Naive thymus-derived CD4-positive, alpha-beta T cell (primary cell): ENCODE measurements at regions not wholly inside any gene's neighbourhood (a gene's known extent, or its start where the extent isn't known, plus 50 kb on each side); places are given as distances from the start of the nearest gene placed in this dataset.

ENCODE experiments used
- ATAC-seq: fragments of 150-1000 bp; cut with Tn5 transposase; 2 replicates; pipeline ENCODE4 v1.10.0; 2021; ENCODE audit warnings: mild to moderate bottlenecking, moderate library complexity
- CTCF ChIA-PET: fragments of 350-600 bp; sonication (Branson Sonifier 250); formaldehyde crosslinking; loops from one replicate; lab custom pipeline; 2021; ENCODE audit warnings: antibody characterized with exemption; lab: Charles Lee
- POLR2A ChIA-PET: fragments of 350-600 bp; sonication (Branson Sonifier 250); formaldehyde crosslinking; loops from one replicate; lab custom pipeline; 2021; ENCODE audit warnings: antibody characterized with exemption, inconsistent platforms; lab: Charles Lee
- DNase-seq, 9 donors: peaks; one replicate each; pipeline versions ENCODE4 v3.0.0 to v3.0.0-alpha.2; 2020 to 2022; ENCODE audit warnings: mixed read lengths in 1 of 9
- H3K27ac ChIP-seq: one replicate; pipeline ENCODE4 v1.7.0; 2013; ENCODE audit warnings: mild to moderate bottlenecking, low read depth, low read length, moderate library complexity
- H3K27me3 ChIP-seq, 2 donors: one replicate each; pipeline ENCODE4 v1.7.0; 2013; ENCODE audit warnings: low read length in 2 of 2, mild to moderate bottlenecking in 2 of 2, moderate library complexity in 2 of 2; ENCODE audit not compliant: control insufficient read depth in 2 of 2, insufficient read depth in 2 of 2
- H3K36me3 ChIP-seq, 3 experiments: 1 replicate in 2 of 3; 2 replicates in 1 of 3; pipeline ENCODE4 v1.7.0; 2013; ENCODE audit warnings: low read length in 3 of 3, mild to moderate bottlenecking in 3 of 3, moderate library complexity in 1 of 3; ENCODE audit not compliant: insufficient read depth in 3 of 3, control insufficient read depth in 2 of 3
- H3K4me1 ChIP-seq, 2 donors: one replicate each; pipeline ENCODE4 v1.7.0; 2013; ENCODE audit warnings: low read length in 2 of 2, mild to moderate bottlenecking in 2 of 2, moderate library complexity in 1 of 2; ENCODE audit not compliant: control insufficient read depth in 2 of 2, insufficient read depth in 2 of 2
- H3K4me3 ChIP-seq: 2 replicates; pipeline ENCODE4 v1.7.0; 2013; ENCODE audit warnings: mild to moderate bottlenecking, low read length
- H3K9me3 ChIP-seq, 3 experiments: 1 replicate in 2 of 3; 2 replicates in 1 of 3; pipeline ENCODE4 v1.7.0; 2013; ENCODE audit warnings: low read length in 3 of 3; ENCODE audit not compliant: control insufficient read depth in 2 of 3
- H3K27ac Mint-ChIP-seq, 9 donors: one replicate each; pipeline ENCODE4 v1.8.0; 2020 to 2022; ENCODE audit warnings: mixed read lengths in 9 of 9, mild to moderate bottlenecking in 8 of 9, moderate library complexity in 5 of 9, inconsistent platforms in 2 of 9
- H3K27me3 Mint-ChIP-seq, 5 donors: one replicate each; pipeline ENCODE4 v1.8.0; 2021 to 2022; ENCODE audit warnings: mixed read lengths in 5 of 5, mild to moderate bottlenecking in 1 of 5
- H3K36me3 Mint-ChIP-seq, 5 donors: one replicate each; pipeline ENCODE4 v1.8.0; 2020 to 2022; ENCODE audit warnings: mixed read lengths in 5 of 5, mild to moderate bottlenecking in 3 of 5, inconsistent platforms in 1 of 5
- H3K4me1 Mint-ChIP-seq, 7 donors: one replicate each; pipeline ENCODE4 v1.8.0; 2020 to 2022; ENCODE audit warnings: mixed read lengths in 7 of 7, mild to moderate bottlenecking in 3 of 7, inconsistent platforms in 1 of 7
- H3K4me3 Mint-ChIP-seq, 10 donors: one replicate each; pipeline ENCODE4 v1.8.0; 2020 to 2022; ENCODE audit warnings: mild to moderate bottlenecking in 10 of 10, mixed read lengths in 10 of 10, moderate library complexity in 6 of 10, inconsistent platforms in 2 of 10
- H3K9me3 Mint-ChIP-seq, 11 donors: one replicate each; pipeline ENCODE4 v1.8.0; 2020 to 2022; ENCODE audit warnings: mixed read lengths in 11 of 11, mild to moderate bottlenecking in 4 of 11, inconsistent platforms in 1 of 11, moderate library complexity in 1 of 11
- intact Hi-C, 2 donors: fragments of 100-400 bp; cut with micrococcal nuclease; formaldehyde crosslinking; loops; one replicate each; pipeline ENCODE4 v1.15.1; 2023

DNA sequence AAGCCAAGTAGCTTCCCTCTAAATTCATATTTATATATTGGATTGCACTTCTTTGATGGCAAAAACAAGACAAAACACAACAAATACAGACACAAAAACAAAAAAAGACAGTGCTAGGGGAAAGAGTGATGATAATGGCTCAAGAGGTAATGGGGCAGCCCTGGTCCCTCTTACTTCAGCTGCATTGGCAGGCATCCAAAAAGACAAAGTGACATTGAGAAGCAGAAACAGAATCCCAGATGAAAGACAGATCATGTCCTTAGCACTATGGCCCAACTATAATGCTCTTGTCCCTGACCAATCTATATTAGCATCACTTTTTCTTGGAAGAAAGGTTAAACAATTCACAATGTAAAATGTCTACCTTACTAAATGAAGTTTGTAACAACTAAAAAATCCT, 76.2 kb downstream of the GPR85 start:
- no peak for ATAC-seq
- H3K4me1 ChIP-seq = no peaks in the 10 kb centered on the region
- Mint-ChIP-seq H3K4me3 (no peak overlapping the region), H3K36me3 (peaks cover 0 to 6% (median 0%) of the 10 kb centered on the region in 5 donors), H3K27me3 (peaks cover 0 to 14% (median 4%) of the 10 kb centered on the region in 5 donors), H3K9me3 (peaks cover 0 to 26% (median 14%) of the 10 kb centered on the region in 11 donors), H3K27ac (no peak overlapping the region), H3K4me1 (no peaks in the 10 kb centered on the region)
- H3K9me3 ChIP-seq = no peaks in the 10 kb centered on the region
- intact Hi-C loops = no loop called here
- H3K36me3 ChIP-seq = no peaks in the 10 kb centered on the region
- H3K27me3 ChIP-seq = no peaks in the 10 kb centered on the region
- POLR2A ChIA-PET = no interaction called here
- H3K4me3 ChIP-seq = no peak overlapping the region
- H3K27ac ChIP-seq = no peak overlapping the region
- CTCF ChIA-PET = no interaction called here
- DNase-seq = no peak

DNA sequence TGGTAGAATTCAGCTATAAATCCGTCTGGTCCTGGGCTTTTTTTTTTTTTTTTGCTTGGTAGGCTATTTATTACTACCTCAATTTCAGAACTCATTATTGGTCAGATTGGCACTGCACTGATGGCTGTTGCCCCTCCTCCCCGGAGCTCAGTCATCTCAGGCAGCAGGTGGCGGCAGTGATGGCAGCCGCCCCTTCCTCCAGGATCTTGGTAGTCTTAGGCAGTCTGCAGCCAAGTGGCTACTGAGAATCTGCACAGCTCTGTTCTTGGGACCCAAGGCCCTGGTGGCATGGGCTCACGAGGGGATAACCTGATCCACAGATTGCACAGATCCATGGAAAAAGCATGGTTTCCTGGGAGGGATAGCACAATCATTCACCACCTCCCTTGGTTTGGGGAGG, 77.9 kb downstream of the GPR85 start:
- CTCF ChIA-PET = no interaction called here
- no peaks in the 10 kb centered on the region for H3K9me3 ChIP-seq
- peaks cover 0 to 14% (median 4%) of the 10 kb centered on the region in 5 donors for H3K27me3 Mint-ChIP-seq
- peaks cover 0 to 5% (median 3%) of the 10 kb centered on the region in 5 donors for H3K36me3 Mint-ChIP-seq
- H3K27ac Mint-ChIP-seq = no peak overlapping the region
- no peaks in the 10 kb centered on the region for H3K27me3 ChIP-seq
- H3K27ac ChIP-seq = no peak overlapping the region
- intact Hi-C loops = no loop called here
- peaks cover 0 to 25% (median 14%) of the 10 kb centered on the region in 11 donors for H3K9me3 Mint-ChIP-seq
- H3K36me3 ChIP-seq = no peaks in the 10 kb centered on the region
- ATAC-seq (no peak), DNase-seq (no peak)
- no peak overlapping the region for H3K4me3 Mint-ChIP-seq
- no peak overlapping the region for H3K4me3 ChIP-seq
- H3K4me1 ChIP-seq = no peaks in the 10 kb centered on the region
- POLR2A ChIA-PET = no interaction called here
- H3K4me1 Mint-ChIP-seq = peaks cover 0 to 5% (median 0%) of the 10 kb centered on the region in 7 donors

DNA sequence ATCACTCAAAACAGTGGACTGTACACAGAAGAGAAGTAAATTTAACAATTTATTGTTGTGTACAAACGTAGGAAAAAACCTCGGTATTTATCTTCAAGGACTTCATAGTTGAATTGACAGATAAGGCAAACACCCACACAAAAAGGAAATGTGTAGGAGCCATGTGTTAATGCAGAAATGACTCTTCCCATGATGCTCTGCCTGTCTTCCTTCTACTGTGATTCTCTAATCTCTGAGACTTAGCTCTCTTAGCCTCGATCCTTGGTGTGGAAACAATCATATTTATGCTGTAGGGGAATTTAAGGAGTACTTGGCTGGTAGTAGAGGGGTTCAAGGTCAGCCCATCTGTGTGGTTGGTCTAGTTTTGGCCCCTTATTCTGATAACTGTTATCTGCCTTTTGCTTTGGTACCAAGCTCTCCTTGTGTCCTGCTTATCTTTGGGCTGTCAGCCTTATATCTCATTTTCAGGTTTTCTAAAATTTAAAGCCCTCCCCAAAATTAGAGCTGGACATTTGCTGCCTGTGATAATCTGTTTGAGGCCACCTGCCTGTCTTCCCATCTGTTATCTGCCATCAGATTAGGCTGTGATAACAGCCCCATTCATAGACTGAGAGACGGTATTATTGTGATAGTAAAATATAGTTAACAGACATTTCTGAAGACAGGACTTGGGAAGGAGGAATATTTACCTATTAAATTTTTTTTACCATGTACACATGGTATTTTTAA, 81.7 kb downstream of the GPR85 start:
- Mint-ChIP-seq H3K4me1 (peaks cover 0 to 5% (median 0%) of the 10 kb centered on the region in 7 donors), H3K9me3 (peaks cover 0 to 7% (median 4%) of the 10 kb centered on the region in 11 donors), H3K4me3 (no peak overlapping the region), H3K27ac (no peak overlapping the region), H3K36me3 (peaks cover 0 to 3% (median 0%) of the 10 kb centered on the region in 5 donors), H3K27me3 (peaks cover 0 to 19% (median 7%) of the 10 kb centered on the region in 5 donors)
- intact Hi-C loops = no loop called here
- Histone ChIP-seq H3K4me3 (no peak overlapping the region), H3K27ac (no peak overlapping the region), H3K4me1 (no peaks in the 10 kb centered on the region), H3K27me3 (no peaks in the 10 kb centered on the region), H3K9me3 (no peaks in the 10 kb centered on the region), H3K36me3 (no peaks in the 10 kb centered on the region)
- no peak for ATAC-seq
- ChIA-PET POLR2A (no interaction called here), CTCF (no interaction called here)
- DNase-seq = no peak

DNA sequence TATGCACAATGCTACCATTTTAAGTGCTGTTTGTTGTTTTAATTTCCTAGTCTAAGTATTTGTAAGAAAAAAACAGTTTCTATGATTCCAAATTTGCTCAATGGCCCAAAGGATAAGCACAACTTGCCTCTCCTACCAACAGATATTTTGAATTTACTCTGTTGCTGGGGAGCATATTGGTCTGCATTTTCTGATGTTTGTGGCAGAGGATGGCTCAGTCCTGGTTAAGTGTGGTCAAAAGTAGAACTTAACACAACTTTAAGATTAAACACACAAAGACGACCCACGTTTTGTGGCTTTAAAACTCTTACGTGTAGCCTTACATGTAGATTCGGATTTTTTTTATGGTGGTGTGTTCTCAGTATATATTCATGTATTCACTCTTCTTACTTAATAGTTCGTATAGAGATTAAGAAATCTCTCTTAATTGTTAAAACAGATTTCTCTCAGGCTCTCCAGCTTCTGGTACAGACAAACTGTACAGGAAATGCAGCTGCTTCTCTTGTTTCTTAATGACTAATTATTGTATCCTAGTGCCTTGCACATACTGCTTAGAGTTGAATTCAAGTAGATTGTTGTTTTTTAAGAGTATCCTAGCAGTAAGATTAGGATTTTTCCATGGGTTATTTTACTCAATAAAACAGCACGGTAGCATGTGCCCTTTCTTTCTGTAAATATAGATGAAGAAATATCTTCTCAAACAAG, 86.2 kb downstream of the GPR85 start:
- Histone ChIP-seq H3K27me3 (no peaks in the 10 kb centered on the region), H3K27ac (no peak overlapping the region), H3K9me3 (no peaks in the 10 kb centered on the region), H3K4me1 (no peaks in the 10 kb centered on the region), H3K36me3 (no peaks in the 10 kb centered on the region), H3K4me3 (no peak overlapping the region)
- H3K27ac Mint-ChIP-seq = no peak overlapping the region
- CTCF ChIA-PET = no interaction called here
- H3K36me3 Mint-ChIP-seq = peaks cover 0 to 3% (median 0%) of the 10 kb centered on the region in 5 donors
- peaks cover 0 to 8% (median 6%) of the 10 kb centered on the region in 5 donors for H3K27me3 Mint-ChIP-seq
- DNase-seq (no peak), ATAC-seq (no peak)
- no peaks in the 10 kb centered on the region for H3K9me3 Mint-ChIP-seq
- peaks cover 0 to 5% (median 0%) of the 10 kb centered on the region in 7 donors for H3K4me1 Mint-ChIP-seq
- intact Hi-C loops = no loop called here
- no peak overlapping the region for H3K4me3 Mint-ChIP-seq
- POLR2A ChIA-PET = no interaction called here

DNA sequence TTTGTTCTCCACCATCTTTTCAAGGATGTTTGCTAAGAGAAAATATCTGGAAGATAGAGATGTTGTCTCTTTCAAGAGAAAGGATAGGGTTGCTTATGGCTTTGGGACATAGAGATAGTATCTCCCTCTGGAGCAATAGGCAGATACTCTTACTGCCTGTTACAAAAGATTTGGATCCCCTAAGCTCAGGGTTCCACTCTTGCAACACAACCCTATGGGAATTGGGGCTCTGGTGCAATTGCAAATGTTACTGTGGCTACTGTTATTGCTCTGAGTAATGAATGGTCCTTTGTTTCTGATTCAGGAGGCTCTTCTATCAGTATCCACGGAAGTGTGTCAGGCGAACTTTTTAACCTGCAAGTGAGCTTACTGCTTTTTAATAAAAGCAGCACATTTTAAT, 88.8 kb downstream of the GPR85 start:
- Mint-ChIP-seq H3K9me3 (peaks cover 0 to under 1% (median 0%) of the 10 kb centered on the region in 11 donors), H3K4me3 (no peak overlapping the region), H3K27me3 (peaks cover 0 to 13% (median 4%) of the 10 kb centered on the region in 5 donors), H3K36me3 (no peaks in the 10 kb centered on the region), H3K4me1 (no peaks in the 10 kb centered on the region), H3K27ac (no peak overlapping the region)
- CTCF ChIA-PET = no interaction called here
- DNase-seq (no peak), ATAC-seq (no peak)
- Histone ChIP-seq H3K27ac (no peak overlapping the region), H3K27me3 (no peaks in the 10 kb centered on the region), H3K4me1 (no peaks in the 10 kb centered on the region), H3K36me3 (no peaks in the 10 kb centered on the region), H3K4me3 (no peak overlapping the region), H3K9me3 (no peaks in the 10 kb centered on the region)
- POLR2A ChIA-PET = no interaction called here
- intact Hi-C loops = no loop called here

DNA sequence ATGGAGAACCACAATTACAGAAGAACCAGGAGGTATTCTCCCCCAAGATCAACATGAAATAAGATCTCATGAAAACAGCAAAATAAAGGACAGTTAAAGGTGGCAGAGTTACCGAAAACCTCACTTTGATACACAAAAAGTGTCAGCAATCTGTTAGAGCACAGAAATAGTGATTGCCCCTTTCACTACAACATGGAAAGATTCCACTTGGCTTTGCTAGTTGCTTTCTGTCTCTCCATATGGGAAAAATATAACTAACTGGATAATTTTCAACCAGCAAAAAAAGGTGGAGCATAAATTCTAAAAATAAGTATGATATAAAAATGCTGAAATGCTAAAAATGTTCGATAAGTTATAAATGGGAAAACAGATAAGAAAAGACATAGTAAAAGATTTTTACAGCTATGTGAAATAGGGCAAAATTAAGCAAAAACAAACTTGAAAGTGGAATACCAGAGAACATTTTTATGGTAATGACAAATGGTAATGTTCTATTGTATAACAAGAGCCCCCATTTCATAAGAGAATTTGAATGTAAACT, 90.2 kb downstream of the GPR85 start:
- Histone ChIP-seq H3K36me3 (no peaks in the 10 kb centered on the region), H3K4me1 (no peaks in the 10 kb centered on the region), H3K9me3 (no peaks in the 10 kb centered on the region), H3K27me3 (no peaks in the 10 kb centered on the region), H3K4me3 (no peak overlapping the region), H3K27ac (no peak overlapping the region)
- ATAC-seq (no peak), DNase-seq (no peak)
- no peak overlapping the region for H3K27ac Mint-ChIP-seq
- no peak overlapping the region for H3K4me3 Mint-ChIP-seq
- ChIA-PET POLR2A (no interaction called here), CTCF (no interaction called here)
- H3K27me3 Mint-ChIP-seq = peaks cover 0 to 26% (median 7%) of the 10 kb centered on the region in 5 donors
- H3K9me3 Mint-ChIP-seq = peaks cover 0 to 2% (median 0%) of the 10 kb centered on the region in 11 donors
- intact Hi-C loops = no loop called here
- H3K4me1 Mint-ChIP-seq = no peaks in the 10 kb centered on the region
- H3K36me3 Mint-ChIP-seq = no peaks in the 10 kb centered on the region
